ENCODE measurements at regions not wholly inside any gene's neighbourhood (a gene's known extent, or its start where the extent isn't known, plus 50 kb on each side); places are given as distances from the start of the nearest gene placed in this dataset.

DNA sequence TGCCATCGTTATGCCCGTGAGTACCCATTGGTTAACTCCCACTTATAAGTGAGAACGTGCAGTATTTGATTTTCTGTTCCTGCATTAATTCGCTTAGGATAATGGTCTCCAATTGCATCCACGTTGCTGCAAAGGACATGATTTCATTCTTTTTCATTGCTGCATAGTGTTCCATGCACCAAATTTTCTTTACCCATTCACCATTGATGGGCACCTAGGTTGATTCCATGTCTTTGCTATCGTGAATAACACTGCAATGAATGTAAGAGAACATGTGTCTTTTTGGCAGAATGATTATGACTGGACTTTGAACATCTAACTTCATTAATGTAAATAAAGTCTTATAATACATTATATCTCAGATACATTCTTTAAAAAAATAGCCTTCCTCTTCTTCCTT is 169.6 kb upstream of the CDIN1 start:
- no peak overlapping the region for H3K4me3 ChIP-seq (ENCODE audit: low read length)
- H2AFZ ChIP-seq (ENCODE audit: low read depth, low read length): no peak overlapping the region
- no peaks in the 10 kb centered on the region for H3K9me3 ChIP-seq (ENCODE audit: low read length)
- no peaks in the 10 kb centered on the region for H3F3A ChIP-seq (ENCODE audit: insufficient read depth, low read length, poor library complexity, severe bottlenecking)
- H3K9me2 ChIP-seq (ENCODE audit: insufficient read depth, low read length): no peaks in the 10 kb centered on the region
- no peak overlapping the region for H3K9ac ChIP-seq (ENCODE audit: low read length)
- H3K4me2 ChIP-seq (ENCODE audit: low read length): no peak overlapping the region
- no peak overlapping the region for H3K27ac ChIP-seq (ENCODE audit: low read length)
- H3K36me3 ChIP-seq (ENCODE audit: insufficient read depth, low read length): no peaks in the 10 kb centered on the region
- H4K20me1 ChIP-seq (ENCODE audit: insufficient read depth): no peaks in the 10 kb centered on the region
- H3K27me3 ChIP-seq (ENCODE audit: insufficient read depth, low read depth, low read length): no peaks in the 10 kb centered on the region
- H3K79me2 ChIP-seq (replicated peaks; ENCODE audit: insufficient read depth, low read length): no peaks in the 10 kb centered on the region
- TF ChIP-seq, protein P1, sequence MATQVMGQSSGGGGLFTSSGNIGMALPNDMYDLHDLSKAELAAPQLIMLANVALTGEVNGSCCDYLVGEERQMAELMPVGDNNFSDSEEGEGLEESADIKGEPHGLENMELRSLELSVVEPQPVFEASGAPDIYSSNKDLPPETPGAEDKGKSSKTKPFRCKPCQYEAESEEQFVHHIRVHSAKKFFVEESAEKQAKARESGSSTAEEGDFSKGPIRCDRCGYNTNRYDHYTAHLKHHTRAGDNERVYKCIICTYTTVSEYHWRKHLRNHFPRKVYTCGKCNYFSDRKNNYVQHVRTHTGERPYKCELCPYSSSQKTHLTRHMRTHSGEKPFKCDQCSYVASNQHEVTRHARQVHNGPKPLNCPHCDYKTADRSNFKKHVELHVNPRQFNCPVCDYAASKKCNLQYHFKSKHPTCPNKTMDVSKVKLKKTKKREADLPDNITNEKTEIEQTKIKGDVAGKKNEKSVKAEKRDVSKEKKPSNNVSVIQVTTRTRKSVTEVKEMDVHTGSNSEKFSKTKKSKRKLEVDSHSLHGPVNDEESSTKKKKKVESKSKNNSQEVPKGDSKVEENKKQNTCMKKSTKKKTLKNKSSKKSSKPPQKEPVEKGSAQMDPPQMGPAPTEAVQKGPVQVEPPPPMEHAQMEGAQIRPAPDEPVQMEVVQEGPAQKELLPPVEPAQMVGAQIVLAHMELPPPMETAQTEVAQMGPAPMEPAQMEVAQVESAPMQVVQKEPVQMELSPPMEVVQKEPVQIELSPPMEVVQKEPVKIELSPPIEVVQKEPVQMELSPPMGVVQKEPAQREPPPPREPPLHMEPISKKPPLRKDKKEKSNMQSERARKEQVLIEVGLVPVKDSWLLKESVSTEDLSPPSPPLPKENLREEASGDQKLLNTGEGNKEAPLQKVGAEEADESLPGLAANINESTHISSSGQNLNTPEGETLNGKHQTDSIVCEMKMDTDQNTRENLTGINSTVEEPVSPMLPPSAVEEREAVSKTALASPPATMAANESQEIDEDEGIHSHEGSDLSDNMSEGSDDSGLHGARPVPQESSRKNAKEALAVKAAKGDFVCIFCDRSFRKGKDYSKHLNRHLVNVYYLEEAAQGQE (IDR thresholded peaks at IDR 0.05; ENCODE audit: borderline replicate concordance): no peak
- TF ChIP-seq TAF1 (IDR thresholded peaks at IDR 0.05; ENCODE audit: low read depth) (no peak), RAD21 (conservative IDR thresholded peaks at IDR 0.05) (no peak), MXI1 (conservative IDR thresholded peaks at IDR 0.05; ENCODE audit: poor library complexity, severe bottlenecking) (no peak), POLR2AphosphoS5 (IDR thresholded peaks at IDR 0.05) (no peak), SMC3 (conservative IDR thresholded peaks at IDR 0.05; ENCODE audit: poor library complexity) (no peak), EZH2 (IDR thresholded peaks at IDR 0.05; ENCODE audit: borderline replicate concordance, insufficient read depth, low read length, poor library complexity, severe bottlenecking) (no peak), EP300 (conservative IDR thresholded peaks at IDR 0.05; ENCODE audit: poor library complexity, severe bottlenecking) (no peak)
- TF ChIP-seq, protein P2, sequence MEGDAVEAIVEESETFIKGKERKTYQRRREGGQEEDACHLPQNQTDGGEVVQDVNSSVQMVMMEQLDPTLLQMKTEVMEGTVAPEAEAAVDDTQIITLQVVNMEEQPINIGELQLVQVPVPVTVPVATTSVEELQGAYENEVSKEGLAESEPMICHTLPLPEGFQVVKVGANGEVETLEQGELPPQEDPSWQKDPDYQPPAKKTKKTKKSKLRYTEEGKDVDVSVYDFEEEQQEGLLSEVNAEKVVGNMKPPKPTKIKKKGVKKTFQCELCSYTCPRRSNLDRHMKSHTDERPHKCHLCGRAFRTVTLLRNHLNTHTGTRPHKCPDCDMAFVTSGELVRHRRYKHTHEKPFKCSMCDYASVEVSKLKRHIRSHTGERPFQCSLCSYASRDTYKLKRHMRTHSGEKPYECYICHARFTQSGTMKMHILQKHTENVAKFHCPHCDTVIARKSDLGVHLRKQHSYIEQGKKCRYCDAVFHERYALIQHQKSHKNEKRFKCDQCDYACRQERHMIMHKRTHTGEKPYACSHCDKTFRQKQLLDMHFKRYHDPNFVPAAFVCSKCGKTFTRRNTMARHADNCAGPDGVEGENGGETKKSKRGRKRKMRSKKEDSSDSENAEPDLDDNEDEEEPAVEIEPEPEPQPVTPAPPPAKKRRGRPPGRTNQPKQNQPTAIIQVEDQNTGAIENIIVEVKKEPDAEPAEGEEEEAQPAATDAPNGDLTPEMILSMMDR (IDR thresholded peaks at IDR 0.05; ENCODE audit: poor library complexity, severe bottlenecking): no peak

DNA sequence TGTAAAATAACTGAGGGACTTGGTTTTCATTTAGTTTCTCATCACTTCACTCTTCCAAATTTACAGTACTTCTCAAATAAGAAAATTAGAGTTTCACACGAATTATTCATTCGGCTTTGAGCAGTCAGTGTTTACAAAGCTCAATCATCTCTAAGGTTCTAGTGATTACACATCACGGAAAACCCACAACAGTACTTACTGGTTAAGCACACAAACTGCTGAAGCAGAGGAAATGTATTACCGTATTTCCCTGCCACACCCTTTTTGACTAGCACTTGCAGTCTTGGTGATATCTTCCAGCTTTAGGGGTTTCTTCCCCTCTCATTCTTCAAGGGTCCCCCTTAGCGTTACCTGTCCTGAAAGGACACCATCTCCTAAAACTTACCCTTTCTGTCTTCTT is 164.8 kb upstream of the CDIN1 start:
- no peak overlapping the region for H3K4me3 ChIP-seq (ENCODE audit: low read length)
- no peaks in the 10 kb centered on the region for H3K79me2 ChIP-seq (replicated peaks; ENCODE audit: insufficient read depth, low read length)
- TF ChIP-seq SMC3 (conservative IDR thresholded peaks at IDR 0.05; ENCODE audit: poor library complexity) (no peak), EP300 (conservative IDR thresholded peaks at IDR 0.05; ENCODE audit: poor library complexity, severe bottlenecking) (no peak), POLR2AphosphoS5 (IDR thresholded peaks at IDR 0.05) (no peak), MXI1 (conservative IDR thresholded peaks at IDR 0.05; ENCODE audit: poor library complexity, severe bottlenecking) (no peak), TAF1 (IDR thresholded peaks at IDR 0.05; ENCODE audit: low read depth) (no peak), RAD21 (conservative IDR thresholded peaks at IDR 0.05) (no peak), EZH2 (IDR thresholded peaks at IDR 0.05; ENCODE audit: borderline replicate concordance, insufficient read depth, low read length, poor library complexity, severe bottlenecking) (no peak)
- TF ChIP-seq, protein P1 (IDR thresholded peaks at IDR 0.05; ENCODE audit: borderline replicate concordance): no peak
- TF ChIP-seq, protein P2 (IDR thresholded peaks at IDR 0.05; ENCODE audit: poor library complexity, severe bottlenecking): no peak
- no peak overlapping the region for H2AFZ ChIP-seq (ENCODE audit: low read depth, low read length)
- no peak overlapping the region for H3K27ac ChIP-seq (ENCODE audit: low read length)
- no peaks in the 10 kb centered on the region for H3K9me2 ChIP-seq (ENCODE audit: insufficient read depth, low read length)
- no peaks in the 10 kb centered on the region for H4K20me1 ChIP-seq (ENCODE audit: insufficient read depth)
- H3K4me2 ChIP-seq (ENCODE audit: low read length): no peak overlapping the region
- H3K9ac ChIP-seq (ENCODE audit: low read length): no peak overlapping the region
- no peaks in the 10 kb centered on the region for H3K9me3 ChIP-seq (ENCODE audit: low read length)
- no peaks in the 10 kb centered on the region for H3K27me3 ChIP-seq (ENCODE audit: insufficient read depth, low read depth, low read length)
- no peaks in the 10 kb centered on the region for H3F3A ChIP-seq (ENCODE audit: insufficient read depth, low read length, poor library complexity, severe bottlenecking)
- no peaks in the 10 kb centered on the region for H3K36me3 ChIP-seq (ENCODE audit: insufficient read depth, low read length)

Data from neural cell (in vitro differentiated cells).